Adipocyte (in vitro differentiated cells): ENCODE measurements at regions not wholly inside any gene's neighbourhood (a gene's known extent, or its start where the extent isn't known, plus 50 kb on each side); places are given as distances from the start of the nearest gene placed in this dataset.
"Not testable (repeated sequence)": the region's sequence is repeated elsewhere in the genome, so short reads cannot be mapped to it uniquely, and the experiment has no call there.

Experiments used
- DNase-seq: peaks from one replicate; pipeline ENCODE4 v3.0.0-alpha.2; 2015; ENCODE audit warnings: low read depth
- H3K27me3 ChIP-seq: replicated peaks from 2 replicates; pipeline ENCODE4 v1.7.0; 2013; ENCODE audit warnings: mild to moderate bottlenecking, low read length, moderate library complexity; ENCODE audit not compliant: control insufficient read depth, insufficient read depth
- H3K36me3 ChIP-seq: 2 replicates; pipeline ENCODE4 v1.7.0; 2013; ENCODE audit warnings: low read length, mild to moderate bottlenecking, moderate library complexity; ENCODE audit not compliant: control insufficient read depth, insufficient read depth, severe bottlenecking
- H3K4me1 ChIP-seq: 2 replicates; pipeline ENCODE4 v1.7.0; 2013; ENCODE audit warnings: mild to moderate bottlenecking, low read length, moderate library complexity; ENCODE audit not compliant: control insufficient read depth, insufficient read depth
- H3K4me3 ChIP-seq: 2 replicates; pipeline ENCODE4 v1.7.0; 2013; ENCODE audit warnings: mild to moderate bottlenecking, low read length, moderate library complexity
- H3K9ac ChIP-seq: 2 replicates; pipeline ENCODE4 v1.7.0; 2013; ENCODE audit warnings: mild to moderate bottlenecking, low read length, moderate library complexity
- H3K9me3 ChIP-seq: 2 replicates; pipeline ENCODE4 v1.7.0; 2013; ENCODE audit warnings: mild to moderate bottlenecking, low read length, moderate library complexity; ENCODE audit not compliant: control insufficient read depth

DNA sequence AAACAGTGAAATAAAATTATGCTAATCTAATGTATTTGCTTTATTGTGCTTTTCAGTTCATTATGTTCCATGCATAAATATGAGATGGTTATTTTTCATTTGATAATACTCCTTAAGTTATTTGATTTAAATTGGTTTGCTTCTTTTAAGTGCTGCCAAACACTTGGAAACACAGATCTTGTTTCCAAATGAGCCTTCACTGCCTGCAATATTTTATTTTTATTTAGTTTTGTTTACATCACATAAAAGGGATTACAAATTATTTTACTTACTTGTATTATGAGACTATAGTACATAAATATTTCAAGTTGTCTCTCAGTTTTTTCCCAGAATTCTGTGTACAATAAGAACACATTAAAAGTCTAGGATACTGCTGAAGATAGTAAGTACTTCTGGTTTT is 1662.4 kb upstream of the B3GALT2 start:
- no peaks in the 10 kb centered on the region for H3K36me3 ChIP-seq
- H3K9me3 ChIP-seq = no peaks in the 10 kb centered on the region
- no peaks in the 10 kb centered on the region for H3K27me3 ChIP-seq
- H3K4me1 ChIP-seq = no peaks in the 10 kb centered on the region
- DNase-seq = no peak
- no peak overlapping the region for H3K9ac ChIP-seq
- H3K4me3 ChIP-seq = no peak overlapping the region

DNA sequence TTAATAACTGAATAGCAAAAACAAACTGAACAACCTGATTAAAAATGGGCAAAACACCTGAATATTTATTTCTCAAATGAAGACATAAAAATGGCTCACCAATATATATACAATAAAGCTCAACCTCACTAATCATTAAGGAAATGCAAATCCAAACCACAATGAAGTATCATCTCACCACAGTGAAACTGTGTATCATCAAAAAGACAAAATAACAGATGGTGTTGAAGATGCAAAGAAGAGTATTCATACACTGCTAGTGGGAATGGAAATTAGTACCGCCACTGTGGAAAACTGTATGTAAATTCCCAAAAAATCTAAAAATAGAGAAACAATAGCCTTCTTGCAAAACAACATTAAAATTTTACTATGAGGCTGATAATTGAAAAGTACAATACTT is 1660.1 kb upstream of the B3GALT2 start:
- Histone ChIP-seq H3K4me1 (no peaks in the 10 kb centered on the region), H3K9me3 (no peaks in the 10 kb centered on the region), H3K4me3 (no peak overlapping the region), H3K9ac (no peak overlapping the region), H3K36me3 (no peaks in the 10 kb centered on the region), H3K27me3 (no peaks in the 10 kb centered on the region)
- DNase-seq = no peak

DNA sequence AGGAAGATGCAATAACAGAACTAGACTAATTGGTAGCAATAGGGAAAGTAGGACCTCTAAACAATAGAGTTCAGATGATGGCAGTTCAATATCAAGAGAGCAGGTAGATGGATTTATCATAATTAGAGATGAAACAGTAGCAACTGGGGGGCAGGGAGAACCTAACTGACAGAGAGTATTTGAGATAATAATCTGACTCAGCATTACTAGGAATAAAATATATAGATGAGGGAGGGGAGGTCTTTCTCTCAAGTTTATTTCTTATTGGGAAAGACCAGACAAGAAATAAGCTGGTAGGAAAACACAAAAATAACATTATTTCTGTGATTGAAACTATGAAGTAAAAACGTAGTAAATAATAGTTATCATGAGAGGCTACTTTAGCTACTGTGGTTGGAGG is 1656.7 kb upstream of the B3GALT2 start:
- H3K4me3 ChIP-seq = no peak overlapping the region
- H3K9ac ChIP-seq = no peak overlapping the region
- peaks cover 5% of the 10 kb centered on the region for H3K9me3 ChIP-seq
- DNase-seq = no peak
- H3K27me3 ChIP-seq = no peaks in the 10 kb centered on the region
- no peaks in the 10 kb centered on the region for H3K36me3 ChIP-seq
- no peaks in the 10 kb centered on the region for H3K4me1 ChIP-seq

DNA sequence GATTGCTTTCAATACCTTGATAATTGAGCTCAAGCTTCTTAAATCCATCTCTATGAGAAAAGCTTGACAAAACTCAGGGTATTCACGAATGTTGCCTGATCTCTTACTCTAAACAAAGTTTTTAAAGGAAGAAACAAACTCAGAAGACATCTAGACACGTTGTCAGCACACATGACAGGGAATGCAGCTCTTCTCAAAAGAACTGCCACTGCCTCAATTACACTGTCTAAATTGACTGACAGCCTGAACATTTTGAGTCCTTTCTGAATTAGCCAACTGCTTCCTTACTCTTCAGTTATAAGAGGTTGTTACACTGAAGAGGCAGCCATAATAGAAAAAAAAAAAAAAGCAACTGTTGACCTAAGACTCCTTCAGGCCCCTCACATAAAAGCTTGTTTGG is 1646.7 kb upstream of the B3GALT2 start:
- H3K9me3 ChIP-seq = no peaks in the 10 kb centered on the region
- no peak overlapping the region for H3K9ac ChIP-seq
- H3K4me1 ChIP-seq = no peaks in the 10 kb centered on the region
- no peaks in the 10 kb centered on the region for H3K27me3 ChIP-seq
- no peak overlapping the region for H3K4me3 ChIP-seq
- no peaks in the 10 kb centered on the region for H3K36me3 ChIP-seq
- DNase-seq = no peak

DNA sequence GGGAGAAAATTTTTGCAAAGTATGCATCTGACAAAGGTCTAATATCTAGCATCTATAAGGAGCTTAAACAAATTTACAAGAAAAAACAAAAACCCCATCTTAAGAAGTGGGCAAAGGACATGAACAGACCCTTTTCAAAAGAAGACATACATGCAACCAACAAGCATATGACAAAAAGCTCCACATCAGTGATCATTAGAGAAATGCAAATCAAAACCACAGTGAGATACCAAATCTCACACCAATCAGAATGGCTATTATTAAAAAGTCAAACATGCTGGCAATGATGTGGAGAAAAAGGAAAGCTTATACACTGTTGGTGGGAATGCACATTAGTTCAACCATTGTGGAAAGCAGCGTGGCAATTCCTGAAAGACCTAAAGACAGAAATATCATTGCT is 1645.2 kb upstream of the B3GALT2 start:
- not testable (repeated sequence) for H3K4me1 ChIP-seq, H3K36me3 ChIP-seq, DNase-seq, H3K4me3 ChIP-seq, H3K27me3 ChIP-seq, H3K9me3 ChIP-seq, H3K9ac ChIP-seq

DNA sequence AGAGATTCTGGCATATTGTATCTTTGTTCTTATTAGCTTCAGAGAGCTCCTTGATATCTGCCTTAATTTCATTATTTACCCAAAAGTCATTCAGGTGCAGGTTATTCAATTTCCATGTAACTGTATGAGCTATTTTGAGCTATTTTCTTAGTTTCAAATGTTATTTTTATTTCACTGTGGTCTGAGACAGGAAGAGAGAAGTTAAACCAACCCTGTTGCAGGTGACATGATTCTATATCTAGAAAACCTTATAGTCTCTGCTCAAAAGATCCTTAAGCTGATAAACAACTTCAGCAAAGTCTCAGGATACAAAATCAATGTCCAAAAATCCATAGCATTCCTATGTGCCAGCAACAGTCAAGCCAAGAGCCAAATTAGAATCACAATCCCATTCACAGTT is 1644.0 kb upstream of the B3GALT2 start:
- DNase-seq = no peak
- no peaks in the 10 kb centered on the region for H3K4me1 ChIP-seq

DNA sequence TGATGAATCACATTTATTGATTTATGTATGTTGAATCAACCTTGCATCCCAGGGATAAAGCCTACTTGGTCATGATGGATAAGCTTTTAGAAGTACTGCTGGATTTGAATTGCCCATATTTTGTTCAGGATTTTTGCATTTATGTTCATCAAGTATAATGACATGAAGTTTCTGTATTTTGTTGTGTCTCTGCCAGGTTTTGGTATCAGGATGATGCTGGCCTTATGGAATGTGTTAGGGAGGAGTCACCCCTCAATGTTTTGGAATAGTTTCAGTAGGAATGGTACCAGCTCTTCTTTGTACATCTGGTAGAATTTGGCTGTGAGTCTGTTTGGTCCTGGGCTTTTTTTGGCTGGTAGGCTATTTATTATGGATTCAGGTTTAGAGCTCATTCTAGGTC is 1643.1 kb upstream of the B3GALT2 start:
- Histone ChIP-seq H3K36me3 (no peaks in the 10 kb centered on the region), H3K4me3 (no peak overlapping the region), H3K9me3 (no peaks in the 10 kb centered on the region), H3K9ac (no peak overlapping the region), H3K27me3 (no peaks in the 10 kb centered on the region), H3K4me1 (no peaks in the 10 kb centered on the region)
- peak; percentile 21 for DNase-seq

More for the DNA sequence above, 1644.0 kb upstream of the B3GALT2 start:
- Histone ChIP-seq H3K9ac (no peak overlapping the region), H3K4me3 (no peak overlapping the region), H3K36me3 (no peaks in the 10 kb centered on the region), H3K9me3 (no peaks in the 10 kb centered on the region), H3K27me3 (no peaks in the 10 kb centered on the region)

DNA sequence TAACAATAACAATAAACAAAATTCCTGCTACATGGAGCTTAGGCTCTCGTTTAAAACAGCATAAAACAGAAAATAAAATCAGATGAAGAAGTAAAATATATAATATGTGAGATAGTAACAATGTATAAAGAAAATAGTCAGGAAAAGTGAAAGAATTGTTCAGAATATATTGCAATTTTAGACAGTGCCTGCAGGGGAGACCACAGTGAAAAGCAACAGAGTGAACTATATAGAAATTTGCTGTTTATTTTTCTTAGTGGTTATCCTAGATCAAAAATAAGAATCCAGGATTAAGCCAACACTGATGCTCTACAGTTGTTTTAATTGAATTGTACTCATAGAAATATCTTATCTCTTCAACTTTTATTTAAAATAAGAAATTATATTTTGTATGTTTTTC is 1639.0 kb upstream of the B3GALT2 start:
- no peak overlapping the region for H3K9ac ChIP-seq
- H3K4me1 ChIP-seq = no peaks in the 10 kb centered on the region
- H3K9me3 ChIP-seq = no peaks in the 10 kb centered on the region
- no peak overlapping the region for H3K4me3 ChIP-seq
- H3K27me3 ChIP-seq = no peaks in the 10 kb centered on the region
- H3K36me3 ChIP-seq = no peaks in the 10 kb centered on the region
- peak; percentile 10 for DNase-seq

DNA sequence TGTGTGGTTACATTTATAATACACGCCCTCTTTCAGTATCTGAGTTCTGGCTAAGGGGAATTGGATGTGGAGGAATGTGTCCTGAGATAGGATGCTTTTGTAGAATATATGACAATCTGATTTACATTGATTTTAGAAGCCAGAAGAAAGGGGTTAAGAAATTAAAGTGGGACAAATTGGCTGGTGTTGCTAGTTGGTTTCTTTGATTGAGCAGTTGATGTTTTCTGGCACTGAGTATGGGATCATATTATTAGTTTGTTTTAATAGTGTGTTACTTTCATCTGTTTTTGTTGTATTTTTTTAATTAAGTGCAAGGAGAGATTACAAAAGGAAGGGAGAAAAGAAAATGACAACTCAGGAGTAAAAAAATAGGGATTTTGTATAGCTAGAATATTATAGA is 1634.7 kb upstream of the B3GALT2 start:
- no peaks in the 10 kb centered on the region for H3K4me1 ChIP-seq
- DNase-seq = no peak
- no peak overlapping the region for H3K9ac ChIP-seq
- no peak overlapping the region for H3K4me3 ChIP-seq
- H3K36me3 ChIP-seq = no peaks in the 10 kb centered on the region
- no peaks in the 10 kb centered on the region for H3K27me3 ChIP-seq
- no peaks in the 10 kb centered on the region for H3K9me3 ChIP-seq

DNA sequence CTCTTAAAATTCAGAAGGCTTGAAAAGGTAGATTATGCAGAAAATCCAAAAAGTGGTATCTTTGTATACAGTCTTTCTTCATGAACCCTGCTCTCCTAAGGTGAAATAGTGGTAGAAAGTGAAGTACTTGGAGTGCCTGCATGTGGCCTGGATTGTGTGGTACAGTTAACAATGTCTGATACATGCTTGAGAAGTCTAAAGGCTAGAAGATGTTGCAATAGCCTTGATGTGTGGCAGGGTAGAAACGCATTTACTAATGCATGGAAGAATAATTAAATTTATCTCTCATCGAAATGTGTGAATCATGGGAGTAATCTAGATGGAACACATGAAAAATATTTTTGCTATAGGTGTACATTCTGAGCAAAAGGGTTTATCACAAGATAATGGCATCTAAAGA is 1632.3 kb upstream of the B3GALT2 start:
- no peak for DNase-seq
- Histone ChIP-seq H3K9me3 (no peaks in the 10 kb centered on the region), H3K4me1 (no peaks in the 10 kb centered on the region), H3K9ac (no peak overlapping the region), H3K27me3 (no peaks in the 10 kb centered on the region), H3K4me3 (no peak overlapping the region), H3K36me3 (no peaks in the 10 kb centered on the region)

DNA sequence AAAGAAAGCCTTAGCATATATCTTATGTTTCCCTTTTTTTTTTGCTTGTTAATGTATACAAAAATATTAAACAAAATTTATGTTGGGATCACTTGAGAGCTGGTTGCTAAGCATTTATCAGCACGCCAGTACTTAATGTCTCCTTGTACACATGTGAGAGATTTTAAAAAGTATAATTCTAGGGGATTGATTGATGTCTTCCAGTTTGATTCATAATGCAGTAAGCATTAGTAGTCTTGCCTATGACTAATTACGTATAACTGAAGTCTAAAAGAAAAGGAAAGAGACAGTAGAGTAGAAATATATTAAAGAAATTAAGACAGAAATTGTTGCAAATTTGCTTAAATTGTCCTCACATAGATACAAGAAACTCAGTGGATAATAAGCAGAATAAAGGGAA is 1630.4 kb upstream of the B3GALT2 start:
- Histone ChIP-seq H3K36me3 (no peaks in the 10 kb centered on the region), H3K4me1 (no peaks in the 10 kb centered on the region), H3K9ac (no peak overlapping the region), H3K4me3 (no peak overlapping the region), H3K9me3 (no peaks in the 10 kb centered on the region), H3K27me3 (no peaks in the 10 kb centered on the region)
- DNase-seq = no peak

DNA sequence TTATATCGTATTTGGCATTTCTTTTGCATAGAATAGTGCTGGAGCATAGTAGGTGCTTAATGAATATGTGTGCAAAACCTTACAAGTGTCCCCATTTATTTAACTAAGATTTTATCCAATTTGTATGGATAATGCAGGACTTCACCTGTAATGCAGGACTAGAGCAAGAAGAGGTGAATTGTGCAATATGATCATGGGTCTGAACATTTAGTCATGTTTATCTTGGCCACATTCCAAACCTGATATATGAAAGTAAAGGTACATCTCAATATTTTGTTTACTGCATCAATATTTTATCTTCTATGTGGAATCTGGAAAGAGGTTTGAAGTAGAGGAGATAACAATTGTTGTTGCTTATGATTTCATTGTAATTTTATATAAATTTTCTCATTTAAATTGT is 1626.7 kb upstream of the B3GALT2 start:
- DNase-seq = no peak
- Histone ChIP-seq H3K4me3 (no peak overlapping the region), H3K27me3 (no peaks in the 10 kb centered on the region), H3K4me1 (no peaks in the 10 kb centered on the region), H3K36me3 (no peaks in the 10 kb centered on the region), H3K9ac (no peak overlapping the region), H3K9me3 (no peaks in the 10 kb centered on the region)
